Astrocyte (in vitro differentiated cells and primary cell): ENCODE measurements at regions not wholly inside any gene's neighbourhood (a gene's known extent, or its start where the extent isn't known, plus 50 kb on each side); places are given as distances from the start of the nearest gene placed in this dataset.

Source experiments
- EZH2 ChIP-seq: IDR thresholded peaks from 2 replicates; pipeline ENCODE4 v1.6.1; 2012; ENCODE audit warnings: mild to moderate bottlenecking, low read length, inconsistent platforms; ENCODE audit not compliant: insufficient read depth
- TF ChIP-seq, protein P1 (sequence below): IDR thresholded peaks from 2 replicates; pipeline ENCODE4 v1.5.1; 2011; ENCODE audit warnings: low read depth, mild to moderate bottlenecking, inconsistent platforms, low read length, moderate library complexity; ENCODE audit not compliant: insufficient read depth

DNA sequence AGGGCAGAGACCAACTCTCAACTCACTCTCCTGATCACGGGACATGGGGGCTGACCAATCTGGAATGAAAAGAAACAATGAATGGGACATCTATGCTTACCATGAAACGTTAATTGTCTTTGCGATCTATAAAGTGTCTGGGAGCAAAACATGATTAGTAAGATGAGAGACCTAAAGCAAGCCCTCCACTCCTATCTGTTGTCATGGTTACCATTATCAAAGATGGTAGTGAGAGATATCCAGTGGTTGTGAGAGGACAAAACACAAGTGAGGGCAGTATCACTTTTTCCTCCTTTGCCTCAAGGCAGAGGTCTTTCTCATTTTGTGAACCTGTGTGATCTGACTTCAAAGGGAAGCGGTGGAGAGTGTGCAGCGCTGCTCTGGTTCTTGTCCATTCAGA, 130.1 kb downstream of the LSM5 start:
- TF ChIP-seq, protein P1, sequence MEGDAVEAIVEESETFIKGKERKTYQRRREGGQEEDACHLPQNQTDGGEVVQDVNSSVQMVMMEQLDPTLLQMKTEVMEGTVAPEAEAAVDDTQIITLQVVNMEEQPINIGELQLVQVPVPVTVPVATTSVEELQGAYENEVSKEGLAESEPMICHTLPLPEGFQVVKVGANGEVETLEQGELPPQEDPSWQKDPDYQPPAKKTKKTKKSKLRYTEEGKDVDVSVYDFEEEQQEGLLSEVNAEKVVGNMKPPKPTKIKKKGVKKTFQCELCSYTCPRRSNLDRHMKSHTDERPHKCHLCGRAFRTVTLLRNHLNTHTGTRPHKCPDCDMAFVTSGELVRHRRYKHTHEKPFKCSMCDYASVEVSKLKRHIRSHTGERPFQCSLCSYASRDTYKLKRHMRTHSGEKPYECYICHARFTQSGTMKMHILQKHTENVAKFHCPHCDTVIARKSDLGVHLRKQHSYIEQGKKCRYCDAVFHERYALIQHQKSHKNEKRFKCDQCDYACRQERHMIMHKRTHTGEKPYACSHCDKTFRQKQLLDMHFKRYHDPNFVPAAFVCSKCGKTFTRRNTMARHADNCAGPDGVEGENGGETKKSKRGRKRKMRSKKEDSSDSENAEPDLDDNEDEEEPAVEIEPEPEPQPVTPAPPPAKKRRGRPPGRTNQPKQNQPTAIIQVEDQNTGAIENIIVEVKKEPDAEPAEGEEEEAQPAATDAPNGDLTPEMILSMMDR, result no peak
- TF ChIP-seq EZH2, result no peak
